ENCODE measurements at regions not wholly inside any gene's neighbourhood (a gene's known extent, or its start where the extent isn't known, plus 50 kb on each side); places are given as distances from the start of the nearest gene placed in this dataset.

GRCh38 chr11:37560346-37560745 lies 962.3 kb upstream of the RAG2 start:
- no peak for DNase-seq

GRCh38 chr11:37558619-37559210 lies 960.7 kb upstream of the RAG2 start:
- DNase-seq = no peak

GRCh38 chr11:37557990-37558389 lies 960.0 kb upstream of the RAG2 start:
- no peak for DNase-seq

GRCh38 chr11:37552284-37552683 lies 954.2 kb upstream of the RAG2 start:
- DNase-seq = no peak

GRCh38 chr11:37544491-37544890 lies 946.5 kb upstream of the RAG2 start:
- DNase-seq = no peak

- DNase-seq = no peak
Measured at GRCh38 chr11:37533830-37534229, 935.8 kb upstream of the RAG2 start.

GRCh38 chr11:37533087-37533486 lies 935.1 kb upstream of the RAG2 start:
- no peak for DNase-seq

- DNase-seq = no peak
Measured at GRCh38 chr11:37532271-37532670, 934.2 kb upstream of the RAG2 start.

- no peak for DNase-seq
Measured at GRCh38 chr11:37527545-37527944, 929.5 kb upstream of the RAG2 start.

GRCh38 chr11:37525336-37525735 lies 927.3 kb upstream of the RAG2 start:
- no peak for DNase-seq

- no peak for DNase-seq
Measured at GRCh38 chr11:37519781-37520180, 921.7 kb upstream of the RAG2 start.

GRCh38 chr11:37512156-37512780 lies 914.2 kb upstream of the RAG2 start:
- no peak for DNase-seq

- DNase-seq = no peak
Measured at GRCh38 chr11:37511425-37511933, 913.4 kb upstream of the RAG2 start.

GRCh38 chr11:37509506-37509905 lies 911.5 kb upstream of the RAG2 start:
- no peak for DNase-seq

- no peak for DNase-seq
Measured at GRCh38 chr11:37506531-37506930, 908.5 kb upstream of the RAG2 start.

GRCh38 chr11:37505406-37505805 lies 907.4 kb upstream of the RAG2 start:
- no peak for DNase-seq

- no peak for DNase-seq
Measured at GRCh38 chr11:37504921-37505320, 906.9 kb upstream of the RAG2 start.

- no peak for DNase-seq
Measured at GRCh38 chr11:37504060-37504611, 906.1 kb upstream of the RAG2 start.

GRCh38 chr11:37503411-37504059 lies 905.5 kb upstream of the RAG2 start:
- DNase-seq = no peak

- DNase-seq = no peak
Measured at GRCh38 chr11:37502202-37502601, 904.2 kb upstream of the RAG2 start.

GRCh38 chr11:37500425-37500824 lies 902.4 kb upstream of the RAG2 start:
- no peak for DNase-seq

GRCh38 chr11:37497326-37497725 lies 899.3 kb upstream of the RAG2 start:
- DNase-seq = no peak

GRCh38 chr11:37496201-37496600 lies 898.2 kb upstream of the RAG2 start:
- DNase-seq = no peak

- DNase-seq = no peak
Measured at GRCh38 chr11:37484298-37484697, 886.3 kb upstream of the RAG2 start.
